OCI-LY1 (cell line): ENCODE measurements at regions not wholly inside any gene's neighbourhood (a gene's known extent, or its start where the extent isn't known, plus 50 kb on each side); places are given as distances from the start of the nearest gene placed in this dataset.
"Not testable (repeated sequence)": the region's sequence is repeated elsewhere in the genome, so short reads cannot be mapped to it uniquely, and the experiment has no call there.

Experiments used
- H2AFZ ChIP-seq: fragments of 200-600 bp; sonication (generic), shearing (Covaris generic); 2 replicates; pipeline ENCODE4 v1.6.0; 2014; ENCODE audit warnings: antibody characterized with exemption, mild to moderate bottlenecking, low read length
- H3F3A ChIP-seq: fragments of 200-600 bp; sonication (generic), shearing (Covaris generic); 2 replicates; pipeline ENCODE4 v1.6.0; 2014; ENCODE audit warnings: mild to moderate bottlenecking, antibody characterized with exemption, low read length, moderate library complexity; ENCODE audit not compliant: insufficient read depth
- H3K27ac ChIP-seq: fragments of 200-600 bp; sonication (generic); 2 replicates; pipeline ENCODE4 v1.5.1; 2014; ENCODE audit warnings: low read length, mixed run types, mild to moderate bottlenecking, low read depth; ENCODE audit not compliant: poor library complexity, severe bottlenecking
- H3K27me3 ChIP-seq: fragments of 200-600 bp; sonication (generic); 2 replicates; pipeline ENCODE4 v1.6.0; 2014; ENCODE audit warnings: antibody characterized with exemption, mild to moderate bottlenecking, low read length, moderate library complexity; ENCODE audit not compliant: insufficient read depth
- H3K36me3 ChIP-seq: fragments of 200-600 bp; sonication (generic); 2 replicates; pipeline ENCODE4 v1.6.1; 2014; ENCODE audit warnings: mild to moderate bottlenecking, antibody characterized with exemption, low read length, moderate library complexity, mixed read lengths; ENCODE audit not compliant: insufficient read depth
- H3K4me1 ChIP-seq: fragments of 200-600 bp; sonication (generic); 2 replicates; pipeline ENCODE4 v1.5.1; 2014; ENCODE audit warnings: mild to moderate bottlenecking, low read length, moderate library complexity; ENCODE audit not compliant: insufficient read depth, severe bottlenecking
- H3K4me2 ChIP-seq: fragments of 200-600 bp; sonication (generic), shearing (Covaris generic); 2 replicates; pipeline ENCODE4 v1.6.1; 2014; ENCODE audit warnings: low read length
- H3K4me3 ChIP-seq: fragments of 200-600 bp; sonication (generic); 2 replicates; pipeline ENCODE4 v1.5.1; 2014; ENCODE audit warnings: low read length, low read depth, mild to moderate bottlenecking, mixed read lengths; ENCODE audit not compliant: poor library complexity, severe bottlenecking
- H3K79me2 ChIP-seq: fragments of 200-600 bp; shearing (Covaris generic); 2 replicates; pipeline ENCODE4 v1.6.1; 2016; ENCODE audit warnings: mixed run types, low read length, mixed read lengths; ENCODE audit not compliant: insufficient read depth
- H3K9ac ChIP-seq: fragments of 200-600 bp; sonication (generic), shearing (Covaris generic); 2 replicates; pipeline ENCODE4 v1.6.1; 2014; ENCODE audit warnings: mild to moderate bottlenecking, low read length, mixed read lengths
- H3K9me2 ChIP-seq: fragments of 200-600 bp; sonication (generic), shearing (Covaris generic); 2 replicates; pipeline ENCODE4 v1.6.1; 2014; ENCODE audit warnings: low read depth, mild to moderate bottlenecking, low read length, mixed read lengths
- H3K9me3 ChIP-seq: fragments of 200-600 bp; shearing (Covaris generic); 2 replicates; pipeline ENCODE4 v1.6.1; 2014; ENCODE audit warnings: low read length, mixed read lengths
- H4K20me1 ChIP-seq: fragments of 200-600 bp; sonication (generic), shearing (Covaris generic); 2 replicates; pipeline ENCODE4 v1.6.0; 2016; ENCODE audit warnings: mild to moderate bottlenecking, low read length; ENCODE audit not compliant: insufficient read depth
- EZH2 ChIP-seq: fragments of 200-600 bp; sonication (generic), shearing (Covaris generic); IDR thresholded peaks from 2 replicates; pipeline ENCODE4 v1.8.0; 2017; ENCODE audit warnings: borderline replicate concordance, mixed run types, mild to moderate bottlenecking, antibody characterized with exemption, low read length, moderate library complexity, mixed read lengths
- TF ChIP-seq, protein P1 (sequence below): fragments of 200-600 bp; sonication (generic), shearing (Covaris generic); IDR thresholded peaks from 2 replicates; pipeline ENCODE4 v1.5.1; 2017; ENCODE audit warnings: mild to moderate bottlenecking, antibody characterized with exemption, low read length, moderate library complexity, mixed read lengths

DNA sequence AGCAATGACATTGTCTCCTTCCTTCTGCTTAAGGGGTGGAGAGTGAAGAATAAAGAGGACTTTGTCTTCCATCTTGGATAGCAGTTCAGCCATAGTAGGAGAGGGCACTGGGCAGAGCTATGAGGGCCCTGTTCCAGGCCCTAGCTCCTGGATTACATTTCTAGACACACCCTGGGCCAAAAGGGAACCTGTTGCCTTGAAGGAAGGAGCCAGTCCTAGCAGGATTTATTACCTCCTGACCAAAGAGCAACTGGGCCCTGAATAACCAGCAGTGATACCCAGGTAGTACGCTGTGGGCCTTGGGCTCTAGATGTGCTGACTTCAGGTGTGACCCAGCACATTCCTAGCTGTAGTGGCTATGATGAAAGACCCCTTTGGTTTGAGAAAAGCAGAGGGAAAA, 95.8 kb downstream of the RMI1 start:
- H4K20me1 ChIP-seq, result no peaks in the 10 kb centered on the region
- no peaks in the 10 kb centered on the region for H3K36me3 ChIP-seq
- H3K27me3 ChIP-seq, result no peaks in the 10 kb centered on the region
- no peak overlapping the region for H3K4me3 ChIP-seq
- no peaks in the 10 kb centered on the region for H3K4me1 ChIP-seq
- TF ChIP-seq, protein P1, sequence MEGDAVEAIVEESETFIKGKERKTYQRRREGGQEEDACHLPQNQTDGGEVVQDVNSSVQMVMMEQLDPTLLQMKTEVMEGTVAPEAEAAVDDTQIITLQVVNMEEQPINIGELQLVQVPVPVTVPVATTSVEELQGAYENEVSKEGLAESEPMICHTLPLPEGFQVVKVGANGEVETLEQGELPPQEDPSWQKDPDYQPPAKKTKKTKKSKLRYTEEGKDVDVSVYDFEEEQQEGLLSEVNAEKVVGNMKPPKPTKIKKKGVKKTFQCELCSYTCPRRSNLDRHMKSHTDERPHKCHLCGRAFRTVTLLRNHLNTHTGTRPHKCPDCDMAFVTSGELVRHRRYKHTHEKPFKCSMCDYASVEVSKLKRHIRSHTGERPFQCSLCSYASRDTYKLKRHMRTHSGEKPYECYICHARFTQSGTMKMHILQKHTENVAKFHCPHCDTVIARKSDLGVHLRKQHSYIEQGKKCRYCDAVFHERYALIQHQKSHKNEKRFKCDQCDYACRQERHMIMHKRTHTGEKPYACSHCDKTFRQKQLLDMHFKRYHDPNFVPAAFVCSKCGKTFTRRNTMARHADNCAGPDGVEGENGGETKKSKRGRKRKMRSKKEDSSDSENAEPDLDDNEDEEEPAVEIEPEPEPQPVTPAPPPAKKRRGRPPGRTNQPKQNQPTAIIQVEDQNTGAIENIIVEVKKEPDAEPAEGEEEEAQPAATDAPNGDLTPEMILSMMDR, result no peak
- H3K9ac ChIP-seq, result no peak overlapping the region
- H3K27ac ChIP-seq, result no peak overlapping the region
- H3K9me3 ChIP-seq, result no peaks in the 10 kb centered on the region
- no peaks in the 10 kb centered on the region for H3K79me2 ChIP-seq
- no peak overlapping the region for H2AFZ ChIP-seq
- no peaks in the 10 kb centered on the region for H3K9me2 ChIP-seq
- no peaks in the 10 kb centered on the region for H3F3A ChIP-seq
- H3K4me2 ChIP-seq, result no peak overlapping the region

DNA sequence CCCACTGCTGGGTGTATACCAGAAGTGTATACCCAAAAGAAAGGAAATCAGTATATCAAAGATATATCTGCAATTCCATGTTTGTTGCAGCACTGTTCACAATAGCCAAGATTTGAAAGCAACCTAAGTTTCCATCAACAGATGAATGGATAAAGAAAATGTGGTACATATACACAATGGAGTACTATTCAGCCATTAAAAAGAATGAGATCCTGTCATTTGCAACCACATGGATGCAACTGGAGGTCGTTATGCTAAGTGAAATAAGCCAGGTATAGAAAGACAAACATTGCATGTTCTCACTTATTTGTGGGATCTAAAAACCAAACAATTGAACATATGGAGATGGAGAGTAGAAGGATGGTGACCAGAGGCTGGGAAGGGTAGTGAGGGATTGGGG, 97.2 kb downstream of the RMI1 start:
- not testable (repeated sequence) for H3F3A ChIP-seq, H3K79me2 ChIP-seq, H3K4me2 ChIP-seq, H2AFZ ChIP-seq, H3K27ac ChIP-seq, H3K27me3 ChIP-seq, H3K4me1 ChIP-seq, H3K9ac ChIP-seq, H4K20me1 ChIP-seq, H3K9me3 ChIP-seq, H3K36me3 ChIP-seq, H3K9me2 ChIP-seq, H3K4me3 ChIP-seq

GRCh38 chr9:84079994-84080393, 99.4 kb downstream of the RMI1 start:
- Histone ChIP-seq H3K79me2 (no peaks in the 10 kb centered on the region), H3K27me3 (no peaks in the 10 kb centered on the region), H3K36me3 (no peaks in the 10 kb centered on the region), H3K9me2 (no peaks in the 10 kb centered on the region), H4K20me1 (no peaks in the 10 kb centered on the region), H3K27ac (no peak overlapping the region), H3F3A (no peaks in the 10 kb centered on the region), H3K4me1 (no peaks in the 10 kb centered on the region), H3K9ac (no peak overlapping the region), H3K9me3 (no peaks in the 10 kb centered on the region), H3K4me3 (no peak overlapping the region), H2AFZ (no peak overlapping the region), H3K4me2 (no peak overlapping the region)
- TF ChIP-seq, protein P1, result no peak
- no peak for TF ChIP-seq EZH2

DNA sequence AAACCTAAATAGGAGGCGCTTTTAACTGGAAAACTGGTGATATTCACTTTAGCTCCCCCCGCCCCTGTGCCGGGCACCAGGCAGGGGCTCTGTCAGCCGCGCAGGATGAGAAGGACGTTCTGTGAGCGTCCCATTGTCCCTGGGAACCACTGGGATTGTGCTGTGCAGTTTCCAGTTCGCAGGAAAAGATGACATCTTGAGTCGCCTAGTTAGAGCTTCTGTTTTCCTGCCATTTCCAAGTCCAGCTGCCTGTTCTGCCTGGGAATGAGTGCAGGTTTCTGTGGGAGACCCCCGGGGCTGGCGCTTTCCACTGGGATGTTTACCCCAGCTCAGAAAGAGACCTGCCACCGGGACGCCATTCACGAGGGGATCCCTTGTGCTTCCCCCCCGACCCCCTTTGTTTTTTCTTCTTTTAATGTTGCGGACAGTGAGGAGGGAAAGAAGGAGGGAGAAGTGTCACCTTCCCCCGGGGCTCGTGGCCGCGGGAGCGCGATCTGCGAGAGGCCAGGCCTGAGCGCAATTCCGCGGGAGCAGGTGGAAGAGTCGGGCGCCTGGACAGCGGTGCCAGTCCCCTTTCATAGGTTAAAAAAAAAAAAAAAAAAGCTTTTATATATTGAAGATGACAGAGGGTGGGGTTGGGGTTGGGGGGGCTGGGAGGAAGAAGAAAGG, 121.5 kb downstream of the RMI1 start:
- TF ChIP-seq, protein P1, result no peak
- no peak for TF ChIP-seq EZH2
- Histone ChIP-seq H3K36me3 (no peaks in the 10 kb centered on the region), H3K4me3 (no peak overlapping the region), H3K4me2 (no peak overlapping the region), H3K27me3 (0 out of 2 replicates have a peak, but pooled peaks cover 4% of the 10 kb centered on the region), H3K4me1 (no peaks in the 10 kb centered on the region), H4K20me1 (no peaks in the 10 kb centered on the region), H3K27ac (no peak overlapping the region), H3F3A (no peaks in the 10 kb centered on the region), H2AFZ (no peak overlapping the region), H3K9me3 (no peaks in the 10 kb centered on the region), H3K9ac (no peak overlapping the region), H3K9me2 (no peaks in the 10 kb centered on the region), H3K79me2 (no peaks in the 10 kb centered on the region)
